Liver (tissue), 8 donors: ENCODE measurements at regions not wholly inside any gene's neighbourhood (a gene's known extent, or its start where the extent isn't known, plus 50 kb on each side); places are given as distances from the start of the nearest gene placed in this dataset.

ENCODE experiments used
- DNase-seq: peaks from one replicate; pipeline ENCODE4 v3.0.0-alpha.2; 2017; ENCODE audit warnings: low spot score
- H3K27ac ChIP-seq, 2 donors: one replicate each; pipeline ENCODE4 v1.7.0; 2013; ENCODE audit warnings: inconsistent platforms in 2 of 2, low read length in 2 of 2, control low read depth in 1 of 2, low read depth in 1 of 2, mild to moderate bottlenecking in 1 of 2
- H3K27me3 ChIP-seq, 4 donors: one replicate each; pipeline versions ENCODE4 v1.6.1 to v1.7.0; 2013; ENCODE audit warnings: low read length in 3 of 4, inconsistent platforms in 1 of 4, mild to moderate bottlenecking in 1 of 4, moderate library complexity in 1 of 4; ENCODE audit not compliant: control insufficient read depth in 4 of 4, insufficient read depth in 4 of 4
- H3K36me3 ChIP-seq, 4 donors: one replicate each; pipeline versions ENCODE4 v1.6.1 to v1.7.0; 2013; ENCODE audit warnings: low read length in 3 of 4, mild to moderate bottlenecking in 3 of 4, low read depth in 1 of 4, moderate library complexity in 1 of 4; ENCODE audit not compliant: control insufficient read depth in 4 of 4, insufficient read depth in 3 of 4
- H3K4me1 ChIP-seq, 4 donors: one replicate each; pipeline versions ENCODE4 v1.6.1 to v1.7.0; 2013; ENCODE audit warnings: low read length in 3 of 4, mild to moderate bottlenecking in 3 of 4, moderate library complexity in 1 of 4; ENCODE audit not compliant: control insufficient read depth in 4 of 4, insufficient read depth in 4 of 4
- H3K4me3 ChIP-seq, 3 donors: one replicate each; pipeline versions ENCODE4 v1.6.1 to v1.7.0; 2013; ENCODE audit warnings: low read length in 3 of 3, control low read depth in 1 of 3, low read depth in 1 of 3, mild to moderate bottlenecking in 1 of 3
- H3K9ac ChIP-seq, 2 donors: one replicate each; pipeline ENCODE4 v1.7.0; 2013; ENCODE audit warnings: low read length in 2 of 2, mild to moderate bottlenecking in 2 of 2, moderate library complexity in 2 of 2, control low read depth in 1 of 2, low read depth in 1 of 2
- H3K9me3 ChIP-seq, 4 donors: one replicate each; pipeline versions ENCODE4 v1.6.1 to v1.7.0; 2013; ENCODE audit warnings: low read length in 3 of 4; ENCODE audit not compliant: control insufficient read depth in 4 of 4
- ATF3 ChIP-seq: IDR thresholded peaks from 2 replicates; pipeline ENCODE4 v1.6.1; 2016; ENCODE audit warnings: antibody characterized with exemption
- CTCF ChIP-seq: fragments of 150-350 bp; IDR thresholded peaks from 2 replicates; pipeline ENCODE4 v1.5.1; 2017; ENCODE audit warnings: improper control_type of control experiment, low read depth, low read length; ENCODE audit not compliant: missing input control
- EGR1 ChIP-seq, 2 donors: IDR thresholded peaks; 2 replicates each; pipeline ENCODE4 v1.6.1; 2016 to 2018; ENCODE audit warnings: antibody characterized with exemption in 2 of 2, low read depth in 2 of 2
- FOXA1 ChIP-seq: IDR thresholded peaks from 2 replicates; pipeline ENCODE4 v1.6.1; 2016; ENCODE audit warnings: antibody characterized with exemption
- FOXA2 ChIP-seq: IDR thresholded peaks from 2 replicates; pipeline ENCODE4 v1.6.1; 2016; ENCODE audit warnings: antibody characterized with exemption
- GABPA ChIP-seq, 2 donors: IDR thresholded peaks in 1 of 2; conservative IDR thresholded peaks in 1 of 2; 2 replicates each; pipeline ENCODE4 v1.6.1; 2016; ENCODE audit warnings: antibody characterized with exemption in 2 of 2, mild to moderate bottlenecking in 1 of 2, moderate library complexity in 1 of 2
- HNF4A ChIP-seq, 2 donors: conservative IDR thresholded peaks; 2 replicates each; pipeline ENCODE4 v1.6.1; 2016; ENCODE audit warnings: antibody characterized with exemption in 2 of 2, mild to moderate bottlenecking in 2 of 2
- HNF4G ChIP-seq: IDR thresholded peaks from 2 replicates; pipeline ENCODE4 v1.6.1; 2016; ENCODE audit warnings: antibody characterized with exemption
- NR2F2 ChIP-seq: IDR thresholded peaks from 2 replicates; pipeline ENCODE4 v1.6.1; 2016; ENCODE audit warnings: antibody characterized with exemption
- RAD21 ChIP-seq, 2 donors: IDR thresholded peaks; 2 replicates each; pipeline ENCODE4 v1.6.1; 2016; ENCODE audit warnings: antibody characterized with exemption in 2 of 2, mild to moderate bottlenecking in 2 of 2
- RXRA ChIP-seq, 2 donors: IDR thresholded peaks; 2 replicates each; pipeline ENCODE4 v1.6.1; 2017 to 2018; ENCODE audit warnings: antibody characterized with exemption in 2 of 2, mild to moderate bottlenecking in 1 of 2
- SP1 ChIP-seq: IDR thresholded peaks from 2 replicates; pipeline ENCODE4 v1.6.1; 2018; ENCODE audit warnings: antibody characterized with exemption, mild to moderate bottlenecking
- TAF1 ChIP-seq: conservative IDR thresholded peaks from 2 replicates; pipeline ENCODE4 v1.6.1; 2016; ENCODE audit warnings: antibody characterized with exemption, mild to moderate bottlenecking
- YY1 ChIP-seq: IDR thresholded peaks from 2 replicates; pipeline ENCODE4 v1.6.1; 2016; ENCODE audit warnings: antibody characterized with exemption, mild to moderate bottlenecking
- ZBTB33 ChIP-seq: IDR thresholded peaks from 2 replicates; pipeline ENCODE4 v1.6.1; 2016; ENCODE audit warnings: antibody characterized with exemption
- WGBS: extraction: QIAGEN DNeasy Blood & Tissue Kit; methylation state at CpG from one replicate; pipeline ENCODE4 v1.1.7; 2013; 5-methylcytosine and 5-hydroxymethylcytosine counted together
- donor health status: healthy.
- donor health status: healthy.
- donor health status: healthy.
- donor health status: healthy.
- donor health status: healthy.

GRCh38 chr2:9702604-9703084 is 71.8 kb upstream of the YWHAQ start:
- no peak overlapping the region for H3K4me3 ChIP-seq
- TF ChIP-seq CTCF = no peak
- no peak for TF ChIP-seq NR2F2
- TF ChIP-seq GABPA (IDR thresholded peaks at IDR 0.05 in 1 of 2, conservative IDR thresholded peaks at IDR 0.05 in 1 of 2) = no peak
- H3K9ac ChIP-seq = no peak overlapping the region
- H3K9me3 ChIP-seq = no peaks in the 10 kb centered on the region
- H3K27ac ChIP-seq = no peak overlapping the region
- no peak for DNase-seq
- H3K27me3 ChIP-seq = no peaks in the 10 kb centered on the region
- H3K36me3 ChIP-seq = no peaks in the 10 kb centered on the region
- WGBS = 93% methylated on average over 3 of the region's 3 CpGs
- peaks cover 0 to 6% (median 2%) of the 10 kb centered on the region in 4 donors for H3K4me1 ChIP-seq

GRCh38 chr2:9703085-9703678 is 72.4 kb upstream of the YWHAQ start:
- H3K27ac ChIP-seq = no peak overlapping the region
- TF ChIP-seq NR2F2 (no peak), FOXA1 (no peak), EGR1 (IDR thresholded peaks at IDR 0.05; ENCODE audit: low read depth in 2 of 2) (no peak), YY1 (no peak), FOXA2 (no peak), ZBTB33 (no peak), HNF4A (conservative IDR thresholded peaks at IDR 0.05) (no peak), ATF3 (no peak), RAD21 (IDR thresholded peaks at IDR 0.05) (no peak), TAF1 (no peak), RXRA (IDR thresholded peaks at IDR 0.05) (no peak), HNF4G (no peak)
- H3K4me3 ChIP-seq = no peak overlapping the region
- WGBS = 40% methylated on average over 11 of the region's 11 CpGs
- H3K27me3 ChIP-seq = no peaks in the 10 kb centered on the region
- H3K9ac ChIP-seq = no peak overlapping the region
- DNase-seq = no peak
- H3K4me1 ChIP-seq = peaks cover 0 to 2% (median under 1%) of the 10 kb centered on the region in 4 donors
- no peaks in the 10 kb centered on the region for H3K36me3 ChIP-seq
- H3K9me3 ChIP-seq = no peaks in the 10 kb centered on the region

GRCh38 chr2:9703701-9704221 is 73.0 kb upstream of the YWHAQ start:
- no peaks in the 10 kb centered on the region for H3K27me3 ChIP-seq
- H3K27ac ChIP-seq = no peak overlapping the region
- DNase-seq = no peak
- no peaks in the 10 kb centered on the region for H3K36me3 ChIP-seq
- H3K9ac ChIP-seq = no peak overlapping the region
- no peak for TF ChIP-seq SP1
- no peaks in the 10 kb centered on the region for H3K4me1 ChIP-seq
- H3K4me3 ChIP-seq = no peak overlapping the region
- WGBS = 59% methylated on average over 3 of the region's 3 CpGs
- no peaks in the 10 kb centered on the region for H3K9me3 ChIP-seq
